ENCODE measurements at regions not wholly inside any gene's neighbourhood (a gene's known extent, or its start where the extent isn't known, plus 50 kb on each side); places are given as distances from the start of the nearest gene placed in this dataset.

DNA sequence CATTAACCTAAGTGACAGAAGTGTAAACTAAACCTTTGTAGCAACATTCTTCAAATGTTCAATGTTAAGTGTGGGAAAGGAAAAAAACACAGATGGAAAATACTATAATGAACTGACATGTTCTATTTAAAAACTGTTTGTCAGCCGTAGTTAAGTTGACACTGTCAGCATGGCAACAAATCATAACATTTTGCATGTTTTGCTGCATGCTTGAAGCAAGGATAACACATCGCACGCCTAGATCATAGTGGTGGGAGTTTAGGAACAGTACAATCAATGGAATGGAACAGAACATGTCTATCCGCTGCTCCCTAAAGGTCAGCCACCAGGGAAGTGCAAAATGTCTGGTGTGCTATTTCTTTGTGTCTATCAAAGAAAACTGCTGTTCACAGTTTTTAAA is 62.5 kb upstream of the ESRRG start:
- TF ChIP-seq, protein P1, sequence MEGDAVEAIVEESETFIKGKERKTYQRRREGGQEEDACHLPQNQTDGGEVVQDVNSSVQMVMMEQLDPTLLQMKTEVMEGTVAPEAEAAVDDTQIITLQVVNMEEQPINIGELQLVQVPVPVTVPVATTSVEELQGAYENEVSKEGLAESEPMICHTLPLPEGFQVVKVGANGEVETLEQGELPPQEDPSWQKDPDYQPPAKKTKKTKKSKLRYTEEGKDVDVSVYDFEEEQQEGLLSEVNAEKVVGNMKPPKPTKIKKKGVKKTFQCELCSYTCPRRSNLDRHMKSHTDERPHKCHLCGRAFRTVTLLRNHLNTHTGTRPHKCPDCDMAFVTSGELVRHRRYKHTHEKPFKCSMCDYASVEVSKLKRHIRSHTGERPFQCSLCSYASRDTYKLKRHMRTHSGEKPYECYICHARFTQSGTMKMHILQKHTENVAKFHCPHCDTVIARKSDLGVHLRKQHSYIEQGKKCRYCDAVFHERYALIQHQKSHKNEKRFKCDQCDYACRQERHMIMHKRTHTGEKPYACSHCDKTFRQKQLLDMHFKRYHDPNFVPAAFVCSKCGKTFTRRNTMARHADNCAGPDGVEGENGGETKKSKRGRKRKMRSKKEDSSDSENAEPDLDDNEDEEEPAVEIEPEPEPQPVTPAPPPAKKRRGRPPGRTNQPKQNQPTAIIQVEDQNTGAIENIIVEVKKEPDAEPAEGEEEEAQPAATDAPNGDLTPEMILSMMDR (IDR thresholded peaks at IDR 0.05; ENCODE audit: low read depth, low read length, poor library complexity, severe bottlenecking): no peak
- TF ChIP-seq EZH2phosphoT487 (IDR thresholded peaks at IDR 0.05; ENCODE audit: borderline replicate concordance, low read length): no peak

Measured in DOHH2 (cell line).